ENCODE measurements at regions not wholly inside any gene's neighbourhood (a gene's known extent, or its start where the extent isn't known, plus 50 kb on each side); places are given as distances from the start of the nearest gene placed in this dataset.

DNA sequence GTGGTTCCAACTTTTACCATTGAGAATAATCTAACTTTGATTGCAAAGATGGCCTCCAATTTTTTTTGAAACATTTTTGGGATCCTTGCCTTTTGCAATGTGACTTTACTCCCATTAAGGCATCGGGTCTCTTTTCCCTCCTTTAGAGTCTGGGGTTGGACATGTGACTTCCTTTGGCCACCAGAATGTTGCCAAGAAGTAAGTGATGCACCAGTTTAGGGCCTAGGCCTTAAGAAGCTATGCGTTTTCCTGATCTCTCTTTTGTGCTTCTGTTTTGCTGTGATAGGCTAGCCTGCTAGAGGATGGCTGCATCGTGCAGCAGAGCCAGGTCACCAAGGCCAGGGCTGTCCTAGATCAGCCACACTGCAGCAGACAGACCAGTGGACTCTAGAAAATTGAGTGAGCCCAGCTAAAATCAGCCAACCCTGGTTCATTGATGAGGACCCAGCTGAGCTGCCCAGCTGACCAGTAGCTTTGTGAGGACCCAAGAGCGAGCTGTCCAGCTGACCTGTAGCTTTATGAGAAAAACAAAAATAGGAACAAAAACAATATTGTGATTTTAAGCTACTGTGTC is 594.0 kb upstream of the JAG1 start:
- no peak for DNase-seq
- intact Hi-C loops (cut with DNase I, micrococcal nuclease), result no loop called here

DNA sequence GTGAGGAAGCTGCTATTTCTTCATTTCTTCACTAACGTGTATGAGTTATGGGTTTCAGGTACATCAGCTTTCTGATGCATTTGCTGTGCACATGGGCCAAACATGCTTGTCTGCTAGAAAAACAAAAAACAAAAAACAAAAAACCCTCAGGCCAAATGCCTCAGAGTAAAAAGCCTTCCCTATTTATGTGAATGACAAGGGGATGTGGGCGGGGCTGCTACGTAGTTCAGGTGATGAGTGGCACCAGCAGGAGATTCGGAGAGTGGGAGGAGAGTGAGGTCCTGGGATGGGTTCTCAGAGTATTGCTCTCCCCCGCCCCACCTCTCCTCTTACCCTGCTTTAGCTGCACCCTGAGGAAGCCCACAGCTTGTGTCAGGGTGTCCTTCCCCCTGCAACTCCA is 596.8 kb upstream of the JAG1 start:
- TF ChIP-seq, protein P1, sequence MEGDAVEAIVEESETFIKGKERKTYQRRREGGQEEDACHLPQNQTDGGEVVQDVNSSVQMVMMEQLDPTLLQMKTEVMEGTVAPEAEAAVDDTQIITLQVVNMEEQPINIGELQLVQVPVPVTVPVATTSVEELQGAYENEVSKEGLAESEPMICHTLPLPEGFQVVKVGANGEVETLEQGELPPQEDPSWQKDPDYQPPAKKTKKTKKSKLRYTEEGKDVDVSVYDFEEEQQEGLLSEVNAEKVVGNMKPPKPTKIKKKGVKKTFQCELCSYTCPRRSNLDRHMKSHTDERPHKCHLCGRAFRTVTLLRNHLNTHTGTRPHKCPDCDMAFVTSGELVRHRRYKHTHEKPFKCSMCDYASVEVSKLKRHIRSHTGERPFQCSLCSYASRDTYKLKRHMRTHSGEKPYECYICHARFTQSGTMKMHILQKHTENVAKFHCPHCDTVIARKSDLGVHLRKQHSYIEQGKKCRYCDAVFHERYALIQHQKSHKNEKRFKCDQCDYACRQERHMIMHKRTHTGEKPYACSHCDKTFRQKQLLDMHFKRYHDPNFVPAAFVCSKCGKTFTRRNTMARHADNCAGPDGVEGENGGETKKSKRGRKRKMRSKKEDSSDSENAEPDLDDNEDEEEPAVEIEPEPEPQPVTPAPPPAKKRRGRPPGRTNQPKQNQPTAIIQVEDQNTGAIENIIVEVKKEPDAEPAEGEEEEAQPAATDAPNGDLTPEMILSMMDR (IDR thresholded peaks at IDR 0.05), result no peak
- ATAC-seq (no peak), DNase-seq (no peak)
- Histone ChIP-seq H3K36me3 (ENCODE audit: low read depth) (no peaks in the 10 kb centered on the region), H3K4me3 (no peak overlapping the region), H3K4me1 (ENCODE audit: low read depth) (no peaks in the 10 kb centered on the region), H3K9me3 (no peaks in the 10 kb centered on the region)
- intact Hi-C loops (cut with DNase I, micrococcal nuclease), result no loop called here

More for the DNA sequence above, 594.0 kb upstream of the JAG1 start:
- no peaks in the 10 kb centered on the region for H3K9me3 ChIP-seq
- TF ChIP-seq, protein P1 (IDR thresholded peaks at IDR 0.05), result no peak
- H3K36me3 ChIP-seq (ENCODE audit: low read depth), result no peaks in the 10 kb centered on the region
- no peak overlapping the region for H3K4me3 ChIP-seq
- ATAC-seq, result no peak
- no peaks in the 10 kb centered on the region for H3K4me1 ChIP-seq (ENCODE audit: low read depth)

DNA sequence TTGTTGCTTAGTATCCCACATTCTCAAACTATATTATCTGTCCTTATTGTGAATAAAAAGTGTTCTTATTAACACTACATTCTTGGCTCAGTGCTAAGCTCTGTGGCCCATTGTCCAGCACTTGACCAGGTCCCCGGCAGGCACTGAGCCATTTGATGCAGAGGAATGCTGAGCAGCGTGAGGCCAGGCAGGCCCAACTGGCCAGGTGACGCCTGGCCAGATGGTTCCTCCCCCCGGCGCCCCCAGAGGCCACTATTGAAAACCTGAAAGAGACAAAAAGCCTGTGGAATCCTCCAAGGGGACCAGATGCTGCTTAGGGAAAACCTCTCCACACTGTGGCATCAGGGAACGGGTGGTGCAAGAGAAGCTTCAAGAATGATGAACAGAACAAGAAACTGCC is 597.5 kb upstream of the JAG1 start:
- no peak for DNase-seq
- TF ChIP-seq, protein P1 (IDR thresholded peaks at IDR 0.05), result no peak
- Histone ChIP-seq H3K4me3 (no peak overlapping the region), H3K36me3 (ENCODE audit: low read depth) (no peaks in the 10 kb centered on the region), H3K4me1 (ENCODE audit: low read depth) (no peaks in the 10 kb centered on the region), H3K9me3 (no peaks in the 10 kb centered on the region)
- ATAC-seq, result no peak
- intact Hi-C loops (cut with DNase I, micrococcal nuclease), result no loop called here

DNA sequence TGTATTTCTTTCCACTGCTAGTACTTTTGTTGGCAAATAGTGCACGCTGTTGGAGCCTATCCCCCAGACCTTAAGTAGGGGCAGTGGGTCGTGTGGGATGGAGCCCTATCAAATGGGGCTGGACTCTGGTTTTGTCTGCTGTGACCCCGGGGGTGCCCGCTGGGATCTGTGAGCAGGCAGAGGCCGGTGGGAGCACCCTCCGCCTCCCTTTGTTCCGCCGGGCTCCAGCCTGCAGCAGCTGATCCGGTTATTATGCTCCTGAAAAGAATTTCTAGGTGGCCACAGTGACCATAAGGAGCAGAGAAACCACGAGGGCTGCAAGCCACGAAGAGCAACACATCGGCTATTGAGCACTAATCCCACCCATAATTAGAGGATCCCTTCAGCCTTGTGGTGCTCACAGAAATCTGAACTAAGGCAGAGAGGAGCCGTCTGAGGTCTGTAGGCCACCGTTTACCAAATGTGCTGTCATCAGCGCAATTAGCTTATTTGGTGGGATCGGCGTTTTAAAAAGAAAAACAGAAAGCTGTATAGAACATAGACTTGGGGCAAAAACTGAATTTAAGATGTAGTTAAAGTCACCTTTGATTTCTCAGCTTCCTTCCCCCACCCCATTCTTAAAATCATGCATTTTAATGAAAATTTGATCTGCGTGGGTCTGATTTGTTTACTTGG is 598.3 kb upstream of the JAG1 start:
- intact Hi-C loops (cut with DNase I, micrococcal nuclease), result no loop called here
- no peak for ATAC-seq

DNA sequence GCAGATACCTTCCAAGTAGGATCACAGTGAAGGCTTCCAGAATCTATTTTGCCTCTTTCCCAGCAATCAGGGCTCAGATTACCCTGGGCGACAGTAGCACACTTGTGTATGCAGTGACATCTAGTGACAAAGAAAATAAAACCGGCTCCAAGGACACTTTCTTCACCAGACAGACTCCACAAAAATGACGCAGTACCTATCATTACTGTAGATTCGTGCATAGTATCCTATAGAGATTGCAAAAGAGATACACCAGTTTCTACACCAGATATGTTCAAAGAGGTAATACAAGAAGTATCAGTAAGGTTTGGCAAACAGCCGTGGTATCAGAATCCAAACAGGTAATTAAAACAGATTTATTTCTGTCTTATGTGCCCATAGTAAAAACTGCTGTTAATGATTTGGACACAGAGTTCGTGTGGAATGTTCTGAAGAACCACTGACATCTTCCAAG is 600.4 kb upstream of the JAG1 start:
- DNase-seq (peak in 1 of 3 donors; percentile 57), ATAC-seq (peak; percentile 84)
- Histone ChIP-seq H3K4me1 (ENCODE audit: low read depth) (no peaks in the 10 kb centered on the region), H3K9me3 (no peaks in the 10 kb centered on the region), H3K36me3 (ENCODE audit: low read depth) (no peaks in the 10 kb centered on the region), H3K4me3 (no peak overlapping the region)
- intact Hi-C loops (cut with DNase I, micrococcal nuclease), result no loop called here
- TF ChIP-seq, protein P1 (IDR thresholded peaks at IDR 0.05), result peak; percentile 21

More for the DNA sequence above, 598.3 kb upstream of the JAG1 start:
- TF ChIP-seq, protein P1 (IDR thresholded peaks at IDR 0.05), result no peak
- H3K9me3 ChIP-seq, result no peaks in the 10 kb centered on the region
- no peaks in the 10 kb centered on the region for H3K36me3 ChIP-seq (ENCODE audit: low read depth)
- H3K4me1 ChIP-seq (ENCODE audit: low read depth), result no peaks in the 10 kb centered on the region
- H3K4me3 ChIP-seq, result no peak overlapping the region
- DNase-seq, result no peak

Data from mucosa of descending colon (tissue), 3 donors.